ENCODE measurements at regions not wholly inside any gene's neighbourhood (a gene's known extent, or its start where the extent isn't known, plus 50 kb on each side); places are given as distances from the start of the nearest gene placed in this dataset.

GRCh38 chr16:48919791-48920190, 309.8 kb upstream of the N4BP1 start:
- DNase-seq, result no peak

GRCh38 chr16:48918520-48919258, 308.7 kb upstream of the N4BP1 start:
- no peak for DNase-seq

- no peak for DNase-seq
These were observed 306.6 kb upstream of the N4BP1 start for GRCh38 chr16:48916566-48916965.

GRCh38 chr16:48914070-48914469, 304.1 kb upstream of the N4BP1 start:
- no peak for DNase-seq

GRCh38 chr16:48913384-48913783, 303.4 kb upstream of the N4BP1 start:
- no peak for DNase-seq

GRCh38 chr16:48912360-48912759, 302.4 kb upstream of the N4BP1 start:
- DNase-seq, result no peak

GRCh38 chr16:48911700-48912099, 301.7 kb upstream of the N4BP1 start:
- no peak for DNase-seq

- no peak for DNase-seq
These were observed 300.2 kb upstream of the N4BP1 start for GRCh38 chr16:48910214-48910613.

- no peak for DNase-seq
These were observed 299.3 kb upstream of the N4BP1 start for GRCh38 chr16:48909231-48909630.

GRCh38 chr16:48907906-48908634, 298.1 kb upstream of the N4BP1 start:
- no peak for DNase-seq

GRCh38 chr16:48905632-48906505, 295.9 kb upstream of the N4BP1 start:
- DNase-seq, result no peak

- DNase-seq, result no peak
These were observed 294.4 kb upstream of the N4BP1 start for GRCh38 chr16:48904333-48904732.

- DNase-seq, result peak; percentile 29
These were observed 293.1 kb upstream of the N4BP1 start for GRCh38 chr16:48903039-48903438.

- peak; percentile 42 for DNase-seq
These were observed 291.9 kb upstream of the N4BP1 start for GRCh38 chr16:48901712-48902374.

GRCh38 chr16:48899500-48899899, 289.5 kb upstream of the N4BP1 start:
- DNase-seq, result no peak

- no peak for DNase-seq
These were observed 287.8 kb upstream of the N4BP1 start for GRCh38 chr16:48897698-48898205.

- DNase-seq, result no peak
These were observed 285.2 kb upstream of the N4BP1 start for GRCh38 chr16:48895142-48895541.

GRCh38 chr16:48892893-48893292, 282.9 kb upstream of the N4BP1 start:
- DNase-seq, result peak; percentile 6

- no peak for DNase-seq
These were observed 277.7 kb upstream of the N4BP1 start for GRCh38 chr16:48887646-48888210.

GRCh38 chr16:48885471-48885870, 275.5 kb upstream of the N4BP1 start:
- DNase-seq, result peak; percentile 62

- DNase-seq, result no peak
These were observed 271.3 kb upstream of the N4BP1 start for GRCh38 chr16:48881272-48881671.

Measured in NCI-H2171 treated with DMSO at 0.1 percent for 48 hours (cell line).